ENCODE measurements at regions not wholly inside any gene's neighbourhood (a gene's known extent, or its start where the extent isn't known, plus 50 kb on each side); places are given as distances from the start of the nearest gene placed in this dataset.

DNA sequence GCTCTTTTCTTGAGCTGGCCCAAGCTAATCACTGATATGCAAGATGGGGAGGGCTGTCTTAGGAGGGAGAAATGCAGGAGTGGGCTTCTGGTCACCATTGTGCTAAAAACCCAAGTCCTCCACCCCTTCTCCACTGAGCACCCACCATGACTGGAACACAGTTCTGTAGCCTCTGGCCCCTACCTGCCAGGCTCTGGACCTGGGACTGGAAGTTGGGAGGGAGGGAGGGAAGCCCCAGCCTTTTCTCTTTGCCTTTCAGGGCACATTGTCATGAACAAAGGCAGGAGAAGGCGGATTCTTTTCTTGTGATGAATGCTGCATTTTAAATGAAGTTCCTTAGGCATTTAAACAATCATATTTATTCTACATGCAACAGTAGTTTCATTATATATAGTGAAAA lies 559.1 kb upstream of the TRPC7 start:
- H3K79me2 ChIP-seq (ENCODE audit: control insufficient read depth, insufficient read depth, low read length): no peaks in the 10 kb centered on the region
- intact Hi-C loops (cut with micrococcal nuclease; ENCODE audit: unreplicated experiment): no loop called here
- 0% methylated on average over 1 of the region's 1 CpG for WGBS (ENCODE audit: insufficient coverage, insufficient replicate concordance, low lambda C conversion rate, missing lambda C conversion rate)
- H2AFZ ChIP-seq (ENCODE audit: control insufficient read depth, low read depth, low read length): no peak overlapping the region
- no peaks in the 10 kb centered on the region for H3K9me3 ChIP-seq (replicated peaks; ENCODE audit: control insufficient read depth, insufficient read depth, low read length)
- no peak overlapping the region for H3K4me3 ChIP-seq
- no peak overlapping the region for H3K27ac ChIP-seq (ENCODE audit: control insufficient read depth, insufficient read depth)
- FAIRE-seq (no peak), ATAC-seq (no peak), DNase-seq (ENCODE audit: low read depth, low spot score) (no peak)
- no peaks in the 10 kb centered on the region for H3K36me3 ChIP-seq (ENCODE audit: control insufficient read depth in 2 of 2, insufficient read depth in 2 of 2, low read length in 1 of 2)
- H3K9ac ChIP-seq (ENCODE audit: control insufficient read depth, insufficient read depth, low read length): no peak overlapping the region
- H3K27me3 ChIP-seq (replicated peaks in 1 of 2; ENCODE audit: control insufficient read depth in 2 of 2, insufficient read depth in 2 of 2, low read length in 1 of 2): no peaks in the 10 kb centered on the region
- in situ Hi-C loops (cut with MboI): no loop called here
- RAD21 ChIA-PET (ENCODE audit: unreplicated experiment): no interaction called here
- TF ChIP-seq SUPT20H (IDR thresholded peaks at IDR 0.05; ENCODE audit: borderline replicate concordance, control insufficient read depth, low read depth, low read length) (no peak), KAT2A (conservative IDR thresholded peaks at IDR 0.05; ENCODE audit: control insufficient read depth, low read depth, low read length) (no peak), ZSCAN29 (IDR thresholded peaks at IDR 0.05) (no peak), HDAC2 (IDR thresholded peaks at IDR 0.05) (no peak), CREB1 (IDR thresholded peaks at IDR 0.05; ENCODE audit: low read depth) (no peak), RAD21 (IDR thresholded peaks at IDR 0.05; ENCODE audit: insufficient read depth, low read depth, low read length) (no peak), NFYA (IDR thresholded peaks at IDR 0.05; ENCODE audit: borderline replicate concordance, low read depth, low read length) (no peak), TBL1XR1 (IDR thresholded peaks at IDR 0.05; ENCODE audit: low read depth, low read length) (no peak)
- TF ChIP-seq, protein P1, sequence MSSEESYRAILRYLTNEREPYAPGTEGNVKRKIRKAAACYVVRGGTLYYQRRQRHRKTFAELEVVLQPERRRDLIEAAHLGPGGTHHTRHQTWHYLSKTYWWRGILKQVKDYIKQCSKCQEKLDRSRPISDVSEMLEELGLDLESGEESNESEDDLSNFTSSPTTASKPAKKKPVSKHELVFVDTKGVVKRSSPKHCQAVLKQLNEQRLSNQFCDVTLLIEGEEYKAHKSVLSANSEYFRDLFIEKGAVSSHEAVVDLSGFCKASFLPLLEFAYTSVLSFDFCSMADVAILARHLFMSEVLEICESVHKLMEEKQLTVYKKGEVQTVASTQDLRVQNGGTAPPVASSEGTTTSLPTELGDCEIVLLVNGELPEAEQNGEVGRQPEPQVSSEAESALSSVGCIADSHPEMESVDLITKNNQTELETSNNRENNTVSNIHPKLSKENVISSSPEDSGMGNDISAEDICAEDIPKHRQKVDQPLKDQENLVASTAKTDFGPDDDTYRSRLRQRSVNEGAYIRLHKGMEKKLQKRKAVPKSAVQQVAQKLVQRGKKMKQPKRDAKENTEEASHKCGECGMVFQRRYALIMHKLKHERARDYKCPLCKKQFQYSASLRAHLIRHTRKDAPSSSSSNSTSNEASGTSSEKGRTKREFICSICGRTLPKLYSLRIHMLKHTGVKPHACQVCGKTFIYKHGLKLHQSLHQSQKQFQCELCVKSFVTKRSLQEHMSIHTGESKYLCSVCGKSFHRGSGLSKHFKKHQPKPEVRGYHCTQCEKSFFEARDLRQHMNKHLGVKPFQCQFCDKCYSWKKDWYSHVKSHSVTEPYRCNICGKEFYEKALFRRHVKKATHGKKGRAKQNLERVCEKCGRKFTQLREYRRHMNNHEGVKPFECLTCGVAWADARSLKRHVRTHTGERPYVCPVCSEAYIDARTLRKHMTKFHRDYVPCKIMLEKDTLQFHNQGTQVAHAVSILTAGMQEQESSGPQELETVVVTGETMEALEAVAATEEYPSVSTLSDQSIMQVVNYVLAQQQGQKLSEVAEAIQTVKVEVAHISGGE (CRISPR knock-in tag; IDR thresholded peaks at IDR 0.05): no peak
- TF ChIP-seq, protein P2, sequence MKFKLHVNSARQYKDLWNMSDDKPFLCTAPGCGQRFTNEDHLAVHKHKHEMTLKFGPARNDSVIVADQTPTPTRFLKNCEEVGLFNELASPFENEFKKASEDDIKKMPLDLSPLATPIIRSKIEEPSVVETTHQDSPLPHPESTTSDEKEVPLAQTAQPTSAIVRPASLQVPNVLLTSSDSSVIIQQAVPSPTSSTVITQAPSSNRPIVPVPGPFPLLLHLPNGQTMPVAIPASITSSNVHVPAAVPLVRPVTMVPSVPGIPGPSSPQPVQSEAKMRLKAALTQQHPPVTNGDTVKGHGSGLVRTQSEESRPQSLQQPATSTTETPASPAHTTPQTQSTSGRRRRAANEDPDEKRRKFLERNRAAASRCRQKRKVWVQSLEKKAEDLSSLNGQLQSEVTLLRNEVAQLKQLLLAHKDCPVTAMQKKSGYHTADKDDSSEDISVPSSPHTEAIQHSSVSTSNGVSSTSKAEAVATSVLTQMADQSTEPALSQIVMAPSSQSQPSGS (IDR thresholded peaks at IDR 0.05; ENCODE audit: low read length): no peak
- no peaks in the 10 kb centered on the region for H3K4me1 ChIP-seq (ENCODE audit: control insufficient read depth, insufficient read depth, low read length)
- BruUV-seq (replicated peaks): no TSS peak
- H4K20me1 ChIP-seq (ENCODE audit: control insufficient read depth, insufficient read depth): no peaks in the 10 kb centered on the region
- POLR2A ChIA-PET: no interaction called here
- CTCF ChIA-PET: no interaction called here
- H3K4me2 ChIP-seq (ENCODE audit: control insufficient read depth, insufficient read depth): no peak overlapping the region
- SMC1A ChIA-PET (ENCODE audit: uncharacterized antibody, unreplicated experiment): interaction anchor here (0.6 kb wide), 1 partner anchor 1585 kb away, joined by 3 read pairs; no protein-coding TSS in a partner anchor

Measured in GM12878 (cell line).